Glutamatergic neuron (in vitro differentiated cells): ENCODE measurements at regions not wholly inside any gene's neighbourhood (a gene's known extent, or its start where the extent isn't known, plus 50 kb on each side); places are given as distances from the start of the nearest gene placed in this dataset.

ENCODE experiments used
- DNase-seq: peaks from one replicate; pipeline ENCODE4 v3.0.0; 2022
- H3K27ac Mint-ChIP-seq: one replicate; pipeline ENCODE4 v1.8.0; 2020; ENCODE audit warnings: mild to moderate bottlenecking, mixed read lengths, inconsistent platforms; ENCODE audit not compliant: unreplicated experiment
- H3K27me3 Mint-ChIP-seq: one replicate; pipeline ENCODE4 v1.8.0; 2020; ENCODE audit warnings: mild to moderate bottlenecking, moderate library complexity, mixed read lengths, inconsistent platforms; ENCODE audit not compliant: unreplicated experiment
- H3K36me3 Mint-ChIP-seq: one replicate; pipeline ENCODE4 v1.8.0; 2020; ENCODE audit warnings: mild to moderate bottlenecking, mixed read lengths, inconsistent platforms; ENCODE audit not compliant: unreplicated experiment
- H3K4me1 Mint-ChIP-seq: one replicate; pipeline ENCODE4 v1.8.0; 2020; ENCODE audit warnings: mild to moderate bottlenecking, low read depth, mixed read lengths, inconsistent platforms; ENCODE audit not compliant: unreplicated experiment
- H3K4me3 Mint-ChIP-seq: one replicate; pipeline ENCODE4 v1.8.0; 2020; ENCODE audit warnings: mild to moderate bottlenecking, mixed read lengths, inconsistent platforms; ENCODE audit not compliant: unreplicated experiment
- H3K9me3 Mint-ChIP-seq: one replicate; pipeline ENCODE4 v1.8.0; 2020; ENCODE audit warnings: mild to moderate bottlenecking, moderate library complexity, mixed read lengths, inconsistent platforms; ENCODE audit not compliant: unreplicated experiment
- TF ChIP-seq, protein P1 (sequence below): fragments of 200-600 bp; sonication (generic); IDR thresholded peaks from one replicate; pipeline ENCODE4 v1.5.0; 2021; ENCODE audit not compliant: partially characterized antibody, unreplicated experiment

DNA sequence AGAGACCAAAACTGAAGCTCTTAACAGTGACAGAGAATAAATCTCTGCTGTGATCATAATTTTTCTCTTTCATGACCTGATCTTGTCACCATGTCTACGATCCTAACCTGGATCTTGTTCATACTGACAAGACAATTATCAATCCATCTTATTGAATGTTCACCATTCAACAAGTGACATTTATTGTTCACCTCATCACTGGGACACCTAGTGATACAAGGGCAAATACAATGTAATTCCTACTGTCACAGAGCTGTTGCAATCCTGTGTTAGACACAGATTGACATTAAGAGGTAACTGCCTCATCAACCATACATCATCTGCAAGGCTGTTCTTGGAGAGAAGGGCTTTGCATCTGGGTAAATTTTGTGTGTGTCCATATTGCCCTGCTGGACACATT, 942.4 kb upstream of the PRR20A start:
- H3K9me3 Mint-ChIP-seq = no peaks in the 10 kb centered on the region
- no peaks in the 10 kb centered on the region for H3K27me3 Mint-ChIP-seq
- DNase-seq = no peak
- no peak overlapping the region for H3K27ac Mint-ChIP-seq
- H3K36me3 Mint-ChIP-seq = no peaks in the 10 kb centered on the region
- TF ChIP-seq, protein P1, sequence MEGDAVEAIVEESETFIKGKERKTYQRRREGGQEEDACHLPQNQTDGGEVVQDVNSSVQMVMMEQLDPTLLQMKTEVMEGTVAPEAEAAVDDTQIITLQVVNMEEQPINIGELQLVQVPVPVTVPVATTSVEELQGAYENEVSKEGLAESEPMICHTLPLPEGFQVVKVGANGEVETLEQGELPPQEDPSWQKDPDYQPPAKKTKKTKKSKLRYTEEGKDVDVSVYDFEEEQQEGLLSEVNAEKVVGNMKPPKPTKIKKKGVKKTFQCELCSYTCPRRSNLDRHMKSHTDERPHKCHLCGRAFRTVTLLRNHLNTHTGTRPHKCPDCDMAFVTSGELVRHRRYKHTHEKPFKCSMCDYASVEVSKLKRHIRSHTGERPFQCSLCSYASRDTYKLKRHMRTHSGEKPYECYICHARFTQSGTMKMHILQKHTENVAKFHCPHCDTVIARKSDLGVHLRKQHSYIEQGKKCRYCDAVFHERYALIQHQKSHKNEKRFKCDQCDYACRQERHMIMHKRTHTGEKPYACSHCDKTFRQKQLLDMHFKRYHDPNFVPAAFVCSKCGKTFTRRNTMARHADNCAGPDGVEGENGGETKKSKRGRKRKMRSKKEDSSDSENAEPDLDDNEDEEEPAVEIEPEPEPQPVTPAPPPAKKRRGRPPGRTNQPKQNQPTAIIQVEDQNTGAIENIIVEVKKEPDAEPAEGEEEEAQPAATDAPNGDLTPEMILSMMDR = no peak
- no peaks in the 10 kb centered on the region for H3K4me1 Mint-ChIP-seq
- H3K4me3 Mint-ChIP-seq = no peak overlapping the region

DNA sequence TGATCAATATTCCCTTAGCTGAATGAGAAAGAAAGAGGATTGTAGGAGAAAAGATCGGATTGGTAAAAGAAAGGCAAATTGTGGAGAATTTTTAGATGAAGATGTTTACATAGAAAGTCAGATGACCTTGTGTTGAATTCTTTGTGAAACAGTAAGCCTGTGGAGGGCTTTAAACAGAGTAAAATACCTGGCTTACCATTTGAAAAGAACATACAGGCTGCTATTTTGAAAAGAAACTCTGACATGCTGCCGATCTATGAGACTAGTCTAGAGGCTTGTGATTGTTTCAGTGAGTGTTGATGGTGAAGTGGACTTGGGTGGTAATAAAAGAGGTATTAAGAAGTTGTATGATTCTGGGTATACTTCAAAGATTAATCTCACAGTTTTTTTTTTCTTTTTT, 938.9 kb upstream of the PRR20A start:
- Mint-ChIP-seq H3K36me3 (no peaks in the 10 kb centered on the region), H3K27me3 (no peaks in the 10 kb centered on the region), H3K9me3 (no peaks in the 10 kb centered on the region), H3K4me1 (no peaks in the 10 kb centered on the region), H3K4me3 (no peak overlapping the region), H3K27ac (no peak overlapping the region)
- TF ChIP-seq, protein P1 = no peak
- DNase-seq = no peak

DNA sequence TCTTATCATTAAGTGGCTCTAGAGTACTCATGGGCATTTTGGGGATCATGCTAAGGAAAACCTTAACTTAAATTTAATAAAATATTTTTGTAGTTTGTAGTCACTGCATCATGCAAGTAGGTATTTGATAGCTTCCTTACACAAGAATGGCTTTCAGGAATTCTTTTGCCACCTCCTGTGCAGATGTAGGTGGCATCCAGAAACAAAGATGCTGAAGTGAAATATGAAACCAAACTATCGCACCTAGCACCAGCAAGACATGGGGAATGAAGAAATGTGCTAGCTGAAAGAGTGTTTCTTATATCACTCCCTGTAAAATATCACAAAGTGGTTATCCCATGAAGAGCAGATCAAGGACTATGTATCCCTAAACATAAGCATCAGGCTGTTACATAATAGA, 924.5 kb upstream of the PRR20A start:
- DNase-seq = no peak
- Mint-ChIP-seq H3K9me3 (no peaks in the 10 kb centered on the region), H3K27ac (no peak overlapping the region), H3K27me3 (no peaks in the 10 kb centered on the region), H3K36me3 (no peaks in the 10 kb centered on the region), H3K4me3 (no peak overlapping the region), H3K4me1 (no peaks in the 10 kb centered on the region)
- TF ChIP-seq, protein P1 = no peak

DNA sequence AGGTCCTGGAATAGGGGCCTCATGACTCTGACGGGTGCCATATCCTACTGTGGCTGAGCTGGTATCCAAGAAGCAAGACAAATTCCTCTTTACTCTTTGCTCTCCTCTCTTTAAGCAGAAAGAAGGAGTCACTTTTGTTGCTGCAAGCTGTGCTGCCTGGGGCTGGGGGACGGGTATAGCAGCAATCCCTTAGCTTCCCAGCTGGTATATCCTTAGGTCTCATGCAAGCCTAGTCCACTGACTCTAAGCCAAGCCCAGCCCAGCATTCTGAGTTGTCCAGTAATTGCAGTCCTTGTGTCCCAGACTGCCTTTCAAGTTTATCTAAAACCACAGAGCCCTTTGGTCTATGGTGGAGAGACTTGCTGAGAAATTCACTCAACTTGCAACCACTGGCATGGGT, 893.0 kb upstream of the PRR20A start:
- peaks cover 2% of the 10 kb centered on the region for H3K27me3 Mint-ChIP-seq

DNA sequence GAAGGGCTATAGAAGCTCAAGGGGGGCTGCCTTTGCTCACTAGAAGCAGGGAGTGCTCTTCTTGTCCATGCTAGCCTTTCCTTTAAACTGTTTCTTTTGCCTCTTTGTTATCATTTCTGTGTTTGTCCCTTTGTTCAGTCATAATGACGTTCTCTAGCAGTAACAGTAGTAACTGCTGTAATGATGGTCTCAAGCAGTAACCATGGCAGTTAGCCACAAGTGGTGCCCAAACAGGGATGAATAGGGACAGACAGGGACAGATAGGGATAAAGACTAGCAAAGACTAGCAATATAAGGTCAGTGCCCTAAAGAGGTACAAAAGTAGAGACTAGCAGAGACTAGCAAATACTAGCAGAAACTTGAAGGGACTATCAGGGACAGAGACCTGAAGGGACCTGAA, 869.0 kb upstream of the PRR20A start:
- Mint-ChIP-seq H3K36me3 (no peaks in the 10 kb centered on the region), H3K9me3 (no peaks in the 10 kb centered on the region), H3K4me1 (no peaks in the 10 kb centered on the region), H3K27me3 (no peaks in the 10 kb centered on the region), H3K27ac (no peak overlapping the region), H3K4me3 (no peak overlapping the region)
- no peak for DNase-seq
- TF ChIP-seq, protein P1 = no peak

More for the DNA sequence above, 893.0 kb upstream of the PRR20A start:
- Mint-ChIP-seq H3K4me1 (no peaks in the 10 kb centered on the region), H3K9me3 (no peaks in the 10 kb centered on the region), H3K4me3 (no peak overlapping the region), H3K27ac (no peak overlapping the region), H3K36me3 (peaks cover 4% of the 10 kb centered on the region)
- DNase-seq = no peak
- TF ChIP-seq, protein P1 = no peak
